ENCODE measurements at regions not wholly inside any gene's neighbourhood (a gene's known extent, or its start where the extent isn't known, plus 50 kb on each side); places are given as distances from the start of the nearest gene placed in this dataset.

DNA sequence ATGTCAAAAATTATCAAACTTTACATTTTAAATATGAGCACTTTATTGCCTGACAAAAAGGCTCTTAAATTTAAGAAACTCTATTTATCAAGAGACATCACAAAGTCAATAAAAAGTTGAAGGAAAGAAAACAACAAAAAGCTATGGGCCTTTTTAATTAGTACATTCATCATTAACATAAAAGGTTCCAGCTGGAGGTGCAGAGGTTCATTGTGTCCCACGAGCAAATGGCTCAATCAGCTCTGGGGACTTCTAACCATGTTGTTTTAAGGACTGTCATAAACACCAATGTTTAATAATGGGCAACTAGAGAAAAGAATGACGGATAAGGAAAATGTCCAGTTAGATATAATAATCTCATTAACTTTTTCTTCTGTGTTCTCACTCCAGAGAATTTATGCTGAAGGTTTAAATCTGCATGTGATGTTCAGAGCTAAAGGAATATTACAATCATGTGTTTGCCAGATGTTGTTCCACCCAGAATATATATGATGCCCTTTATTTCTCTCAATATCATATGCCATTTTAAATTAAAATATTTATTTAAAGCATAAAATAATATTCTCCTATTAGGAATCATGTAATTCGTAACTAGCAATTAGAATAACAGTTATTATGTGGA lies 840.3 kb upstream of the ADGRL3 start:
- Histone ChIP-seq H3K4ac (ENCODE audit: low read depth, low read length) (no peak overlapping the region), H3K27ac (ENCODE audit: insufficient read length, low read depth, low read length) (no peak overlapping the region), H2BK5ac (ENCODE audit: insufficient read length, low read length) (no peak overlapping the region), H3K23me2 (ENCODE audit: insufficient read length, low read depth, low read length, poor library complexity, severe bottlenecking) (no peaks in the 10 kb centered on the region), H3K79me2 (ENCODE audit: insufficient read depth, low read length) (no peaks in the 10 kb centered on the region), H3T11ph (ENCODE audit: low read length) (no peak overlapping the region), H3K9me3 (ENCODE audit: control insufficient read depth, low read depth, low read length) (no peaks in the 10 kb centered on the region), H3K23ac (ENCODE audit: insufficient read length, low read depth, low read length) (no peak overlapping the region), H3K79me1 (ENCODE audit: insufficient read depth, low read depth, low read length, poor library complexity, severe bottlenecking) (no peaks in the 10 kb centered on the region), H4K20me1 (ENCODE audit: control insufficient read depth, insufficient read depth, insufficient read length) (no peaks in the 10 kb centered on the region), H2AFZ (ENCODE audit: low read length) (no peak overlapping the region), H4K8ac (replicated peaks; ENCODE audit: insufficient read length, low read depth, low read length) (no peak overlapping the region), H2AK5ac (ENCODE audit: insufficient read length, low read length) (no peak overlapping the region), H4K5ac (ENCODE audit: insufficient read length, low read depth, low read length) (no peak overlapping the region), H3K4me1 (ENCODE audit: insufficient read depth, low read length) (no peaks in the 10 kb centered on the region), H3K18ac (ENCODE audit: insufficient read length, low read depth, low read length) (no peak overlapping the region), H3K14ac (ENCODE audit: insufficient read depth, low read length) (no peak overlapping the region), H2BK12ac (ENCODE audit: insufficient read length, low read depth, low read length) (no peak overlapping the region), H3K56ac (ENCODE audit: insufficient read length, low read depth, low read length) (no peak overlapping the region), H3K4me2 (ENCODE audit: insufficient read depth, insufficient read length, low read length) (no peak overlapping the region), H3K27me3 (ENCODE audit: insufficient read depth, low read length) (no peaks in the 10 kb centered on the region), H2BK15ac (ENCODE audit: low read depth, low read length) (no peak overlapping the region), H2BK20ac (ENCODE audit: low read depth, low read length, poor library complexity, severe bottlenecking) (no peak overlapping the region), H2BK120ac (ENCODE audit: low read depth, low read length, poor library complexity, severe bottlenecking) (no peak overlapping the region), H3K9ac (ENCODE audit: extremely low read depth, insufficient read length, low read length) (no peak overlapping the region), H4K91ac (ENCODE audit: insufficient read length, low read depth, low read length) (no peak overlapping the region)
- no peak overlapping the region for H3K27ac Mint-ChIP-seq
- no CpG with 5 or more reads among the region's 3 CpGs for WGBS (ENCODE audit: extremely low coverage, insufficient read length, low lambda C conversion rate)
- DNase-seq, result no peak
- H3K36me3 Mint-ChIP-seq (ENCODE audit: insufficient read depth in 1 of 3, low read depth in 3 of 3), result no peaks in the 10 kb centered on the region
- H3K4me1 Mint-ChIP-seq, result no peaks in the 10 kb centered on the region; a peak in 1 of 4 replicates
- TF ChIP-seq CTCF (conservative IDR thresholded peaks at IDR 0.05), result no peak
- H3K9me3 Mint-ChIP-seq, result peaks cover 7 to 10% of the 10 kb centered on the region in 2 experiments; a peak in 4 of 5 replicates
- H3K4me3 Mint-ChIP-seq, result no peak overlapping the region
- H3K27me3 Mint-ChIP-seq (ENCODE audit: low read depth), result no peaks in the 10 kb centered on the region

All from H9 (cell line).